GM19324 (cell line): ENCODE measurements at regions not wholly inside any gene's neighbourhood (a gene's known extent, or its start where the extent isn't known, plus 50 kb on each side); places are given as distances from the start of the nearest gene placed in this dataset.
"Not testable (repeated sequence)": the region's sequence is repeated elsewhere in the genome, so short reads cannot be mapped to it uniquely, and the experiment has no call there.

Source experiments
- ATAC-seq: cut with Tn5 transposase; IDR thresholded peaks from one replicate; pipeline ENCODE4 v1.9.1; 2021; ENCODE audit warnings: mild to moderate bottlenecking, moderate library complexity; ENCODE audit not compliant: unreplicated experiment, low FRiP score

DNA sequence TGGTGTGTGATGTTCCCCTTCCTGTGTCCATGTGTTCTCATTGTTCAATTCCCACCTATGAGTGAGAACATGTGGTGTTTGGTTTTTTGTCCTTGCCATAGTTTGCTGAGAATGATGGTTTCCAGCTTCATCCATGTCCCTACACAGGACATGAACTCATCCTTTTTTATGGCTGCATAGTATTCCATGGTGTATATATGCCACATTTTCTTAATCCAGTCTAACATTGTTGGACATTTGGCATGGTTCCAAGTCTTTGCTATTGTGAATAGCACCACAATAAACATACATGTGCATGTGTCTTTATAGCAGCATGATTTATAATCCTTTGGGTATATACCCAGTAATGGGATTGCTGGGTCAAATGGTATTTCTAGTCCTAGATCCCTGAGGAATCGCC is 340.3 kb downstream of the DLEU7 start:
- not testable (repeated sequence) for ATAC-seq

DNA sequence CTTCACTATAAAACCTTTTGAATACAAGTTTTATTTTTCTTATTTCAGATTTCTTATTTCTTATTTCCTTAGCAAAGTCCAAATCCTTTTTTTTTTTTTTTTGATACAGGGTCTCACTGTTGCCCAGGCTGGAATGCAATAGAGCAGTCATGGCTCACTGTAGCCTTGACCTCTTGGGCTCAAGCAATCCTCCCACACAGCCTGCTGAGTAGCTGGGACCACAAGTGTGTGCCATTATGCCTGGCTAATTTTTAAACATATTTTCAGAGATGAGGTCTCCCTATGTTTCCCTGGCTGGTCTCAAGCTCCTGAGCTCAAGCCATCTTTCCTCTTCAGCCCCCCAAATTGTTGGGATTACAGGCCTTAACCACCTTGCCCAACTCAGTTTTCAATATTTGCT is 334.3 kb downstream of the DLEU7 start:
- no peak for ATAC-seq

- ATAC-seq = no peak
These were observed 333.6 kb downstream of the DLEU7 start for GRCh38 chr13:50509771-50510441.

GRCh38 chr13:50510885-50511545 is 332.5 kb downstream of the DLEU7 start:
- ATAC-seq = not testable (repeated sequence)

DNA sequence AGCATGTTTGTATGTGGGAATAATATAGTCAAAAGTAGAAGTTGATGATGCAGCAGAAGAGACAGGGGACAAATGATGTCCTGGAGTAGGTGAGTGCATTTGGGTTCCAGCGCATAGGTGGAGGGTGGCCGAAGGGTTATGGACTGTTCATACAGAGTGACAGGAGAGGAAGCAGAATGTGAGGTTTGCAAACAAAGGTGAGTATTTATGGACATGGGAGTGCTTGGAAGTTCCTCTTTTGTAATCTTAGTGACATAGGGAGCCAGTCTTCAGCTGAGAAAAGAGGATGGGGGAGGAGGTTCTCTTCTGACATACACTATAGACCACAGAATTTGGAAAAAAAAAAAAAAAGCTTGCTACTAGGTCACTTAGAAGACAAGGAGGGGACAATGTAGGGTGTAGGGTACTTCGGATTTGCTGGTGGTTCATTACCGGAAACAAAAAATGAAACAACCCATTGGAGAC is 331.6 kb downstream of the DLEU7 start:
- peak; percentile 47 for ATAC-seq

- peak; percentile 93 for ATAC-seq
These were observed 330.8 kb downstream of the DLEU7 start for GRCh38 chr13:50512474-50513299.

GRCh38 chr13:50513300-50513877 is 330.1 kb downstream of the DLEU7 start:
- ATAC-seq = no peak

GRCh38 chr13:50514249-50514648 is 329.2 kb downstream of the DLEU7 start:
- no peak for ATAC-seq

- ATAC-seq = no peak
These were observed 325.4 kb downstream of the DLEU7 start for GRCh38 chr13:50518131-50518530.

GRCh38 chr13:50518781-50519201 is 324.7 kb downstream of the DLEU7 start:
- ATAC-seq = no peak

DNA sequence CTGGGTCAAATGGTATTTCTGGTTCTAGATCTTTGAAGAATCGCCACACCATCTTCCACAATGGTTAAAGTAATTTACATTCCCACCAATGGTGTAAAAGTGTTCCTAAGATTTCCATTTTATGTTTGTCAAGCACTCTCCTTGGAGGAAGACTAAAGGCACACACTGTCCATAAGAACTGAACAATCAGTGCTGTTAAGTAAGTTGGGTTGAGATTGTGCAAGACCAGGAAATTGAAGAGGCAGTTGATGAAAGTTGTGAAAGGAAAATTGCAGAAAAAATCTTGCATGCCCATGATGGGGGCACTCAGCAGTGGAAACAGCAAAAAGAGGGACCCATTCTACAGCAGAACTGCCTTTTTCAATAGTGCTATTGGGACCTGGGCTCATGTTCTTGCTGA is 323.6 kb downstream of the DLEU7 start:
- no peak for ATAC-seq

DNA sequence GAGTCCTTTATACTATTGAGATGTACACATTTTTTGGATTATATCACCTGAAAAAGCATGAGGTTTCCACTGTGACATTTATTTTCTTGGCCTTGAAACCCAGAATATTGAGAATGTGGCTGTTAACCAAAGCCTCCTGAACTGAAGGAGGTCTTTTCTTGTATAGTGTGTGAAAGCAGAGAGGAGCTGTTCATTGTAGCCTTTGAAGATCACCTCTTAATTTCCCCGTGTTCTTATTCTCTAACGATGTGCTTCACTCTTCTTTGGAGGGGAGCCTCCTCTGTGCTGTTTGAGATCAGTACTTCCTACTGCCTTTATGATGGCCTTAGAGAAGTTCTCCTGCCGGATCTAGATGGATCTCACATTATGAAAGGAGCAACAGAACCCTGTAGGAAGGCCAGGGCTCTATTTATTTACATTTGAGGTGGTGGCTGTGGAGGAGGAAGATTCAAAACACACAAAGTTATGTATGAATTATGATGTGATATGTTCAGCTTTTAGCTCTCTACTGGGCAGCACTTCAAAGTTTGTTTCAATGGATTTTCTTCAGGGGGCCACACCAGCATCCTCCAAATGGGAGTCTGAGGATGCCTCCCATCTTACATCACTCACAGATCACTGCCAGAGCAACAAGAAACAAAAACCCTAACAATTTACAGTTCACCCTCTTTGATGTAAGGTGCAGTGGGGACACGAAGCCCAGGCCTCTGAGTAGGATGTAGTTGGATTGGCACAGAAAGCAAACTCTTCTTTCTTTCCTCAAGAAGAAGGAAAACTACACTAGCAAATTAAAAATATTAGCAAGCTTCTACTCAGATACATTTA is 322.3 kb downstream of the DLEU7 start:
- no peak for ATAC-seq

DNA sequence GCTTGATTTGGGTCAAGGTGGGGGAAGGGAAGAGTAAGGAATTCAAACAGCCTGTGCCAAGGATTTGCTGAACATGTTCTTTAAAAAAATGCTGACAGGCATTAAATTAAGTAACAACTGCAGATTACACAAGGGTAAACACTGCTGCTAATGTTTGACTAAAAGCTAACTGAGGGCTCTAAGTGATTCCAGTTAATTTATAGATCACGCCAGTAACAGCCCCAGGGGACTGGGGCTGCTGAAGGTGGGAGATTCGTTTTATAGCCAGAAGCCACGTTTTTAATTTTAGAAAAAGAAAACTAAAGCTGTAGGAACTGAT is 321.7 kb downstream of the DLEU7 start:
- ATAC-seq = no peak

DNA sequence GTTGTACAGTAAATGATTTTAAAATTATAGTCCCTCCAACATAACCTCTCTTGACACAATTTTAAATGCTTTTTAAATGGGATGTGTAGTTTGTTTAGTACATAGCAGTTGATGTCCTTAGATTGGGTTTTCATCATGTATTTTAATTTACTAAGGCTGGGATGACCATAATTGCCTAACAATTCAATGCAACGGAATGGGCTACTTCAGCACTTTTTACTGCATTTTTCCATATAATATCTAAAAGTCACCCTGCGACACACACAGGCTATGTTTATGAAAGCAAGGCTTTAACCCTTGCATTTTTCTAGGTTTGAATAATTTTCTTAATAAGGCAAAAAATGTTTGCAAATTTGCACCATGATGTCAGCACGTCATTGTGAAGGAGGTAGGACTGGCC is 321.0 kb downstream of the DLEU7 start:
- no peak for ATAC-seq

- no peak for ATAC-seq
These were observed 320.2 kb downstream of the DLEU7 start for GRCh38 chr13:50523307-50523706.

GRCh38 chr13:50524560-50524959 is 318.9 kb downstream of the DLEU7 start:
- ATAC-seq = no peak

DNA sequence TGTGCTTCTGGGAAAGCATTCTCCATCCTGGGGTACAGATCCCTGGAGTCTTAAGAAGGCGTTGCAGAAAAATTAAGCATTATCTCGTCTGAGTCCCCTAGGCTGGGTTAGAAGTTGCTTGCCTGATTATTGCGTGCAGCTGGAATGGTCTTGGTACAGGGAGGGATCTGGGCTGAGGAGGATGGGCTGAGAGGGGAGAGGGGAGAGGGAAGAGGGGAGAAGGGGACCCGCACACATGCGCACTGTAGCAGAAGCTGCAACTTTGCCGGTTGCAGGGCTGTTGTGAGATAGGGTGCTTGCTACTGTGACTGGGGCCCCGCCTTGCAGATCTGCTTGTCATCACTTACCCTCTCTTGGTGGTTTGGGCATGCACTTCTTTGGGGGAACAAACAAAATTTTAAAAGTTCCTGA is 316.8 kb downstream of the DLEU7 start:
- ATAC-seq = no peak

DNA sequence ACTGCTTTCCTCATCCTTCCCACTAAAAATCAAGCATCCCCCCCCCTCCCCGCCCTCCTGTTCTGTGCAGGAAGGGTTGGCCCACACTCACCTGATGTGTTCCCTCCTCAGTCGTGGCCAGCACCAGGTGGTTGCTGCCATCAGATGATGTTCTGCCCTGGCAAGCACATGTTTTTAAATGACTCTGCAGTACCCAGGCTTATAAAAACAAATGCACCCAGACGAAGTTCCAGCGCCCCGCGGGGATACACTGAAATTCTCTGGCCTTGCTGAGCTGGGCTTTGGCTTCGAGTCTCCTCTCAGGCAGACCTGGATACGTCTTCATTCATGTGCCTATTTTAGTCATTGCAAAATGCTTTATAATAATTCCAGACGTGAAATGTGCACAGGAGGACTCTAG is 316.3 kb downstream of the DLEU7 start:
- ATAC-seq = no peak

DNA sequence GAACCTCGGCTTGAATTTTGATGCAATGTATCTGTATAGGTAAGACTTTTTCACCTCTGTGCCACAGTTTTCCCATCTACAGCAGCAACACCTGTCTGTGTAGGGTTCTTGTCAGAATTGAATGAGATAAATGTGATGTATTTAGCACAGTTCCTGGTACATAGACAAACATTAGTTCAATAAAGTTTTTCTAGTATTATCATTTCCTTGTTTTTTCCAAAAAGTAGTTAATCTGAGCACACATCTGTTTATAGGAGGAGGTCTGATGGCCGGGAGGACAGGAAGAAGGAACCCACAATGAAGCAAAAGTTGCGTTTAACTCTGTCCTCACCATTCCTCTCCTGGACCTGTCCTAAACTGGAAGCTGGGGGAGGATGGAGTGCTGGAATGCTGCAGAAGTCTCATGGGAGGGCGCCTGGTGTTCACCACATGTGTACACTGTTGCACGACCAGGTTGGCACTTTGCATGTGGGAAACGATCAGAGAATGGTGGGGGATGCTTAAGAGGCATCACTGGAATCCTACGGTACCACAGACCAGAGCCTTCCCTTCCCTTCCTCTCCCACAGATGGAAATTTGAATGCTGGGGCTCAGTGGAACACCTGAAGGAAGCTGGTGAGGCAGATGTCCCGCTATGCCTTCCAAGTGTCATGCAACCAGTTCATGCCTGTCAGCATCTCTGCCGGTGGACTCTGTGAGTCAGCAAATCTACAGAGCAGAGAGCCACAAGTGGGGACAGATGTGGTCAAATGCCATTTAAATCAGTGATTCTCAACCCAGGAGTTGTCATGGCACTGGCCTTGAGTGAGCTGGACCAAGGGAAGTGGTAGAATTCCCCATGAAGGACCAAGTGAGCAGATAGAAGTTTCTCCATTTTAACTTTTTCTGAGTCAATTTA is 315.6 kb downstream of the DLEU7 start:
- no peak for ATAC-seq
